ENCODE measurements at regions not wholly inside any gene's neighbourhood (a gene's known extent, or its start where the extent isn't known, plus 50 kb on each side); places are given as distances from the start of the nearest gene placed in this dataset.

GRCh38 chr16:74104022-74104421 is 192.6 kb upstream of the PSMD7 start:
- no peaks in the 10 kb centered on the region for H3F3A ChIP-seq (ENCODE audit: insufficient read depth, low read length)
- no peak overlapping the region for H3K27ac ChIP-seq (ENCODE audit: low read depth, low read length, poor library complexity, severe bottlenecking)
- no peaks in the 10 kb centered on the region for H3K27me3 ChIP-seq (ENCODE audit: insufficient read depth, low read length)
- no peaks in the 10 kb centered on the region for H3K36me3 ChIP-seq (ENCODE audit: insufficient read depth, low read length)
- H3K9me2 ChIP-seq (ENCODE audit: low read depth, low read length) = no peaks in the 10 kb centered on the region
- H3K9me3 ChIP-seq (ENCODE audit: low read length) = no peaks in the 10 kb centered on the region
- no peak overlapping the region for H3K9ac ChIP-seq (ENCODE audit: low read length)
- no peaks in the 10 kb centered on the region for H3K79me2 ChIP-seq (ENCODE audit: insufficient read depth, low read length)
- TF ChIP-seq EZH2 (IDR thresholded peaks at IDR 0.05; ENCODE audit: borderline replicate concordance, low read length) (no peak), CTCF (IDR thresholded peaks at IDR 0.05; ENCODE audit: low read length) (no peak)
- H2AFZ ChIP-seq (ENCODE audit: low read length) = no peak overlapping the region
- no peaks in the 10 kb centered on the region for H4K20me1 ChIP-seq (ENCODE audit: insufficient read depth, low read length)
- H3K4me3 ChIP-seq (ENCODE audit: low read depth, low read length, poor library complexity, severe bottlenecking) = no peak overlapping the region
- no peaks in the 10 kb centered on the region for H3K4me1 ChIP-seq (ENCODE audit: insufficient read depth, low read length, severe bottlenecking)
- H3K4me2 ChIP-seq (ENCODE audit: low read length) = no peak overlapping the region

- Histone ChIP-seq H2AFZ (ENCODE audit: low read length) (no peak overlapping the region), H3F3A (ENCODE audit: insufficient read depth, low read length) (no peaks in the 10 kb centered on the region), H3K9me2 (ENCODE audit: low read depth, low read length) (no peaks in the 10 kb centered on the region), H3K36me3 (ENCODE audit: insufficient read depth, low read length) (no peaks in the 10 kb centered on the region), H3K4me3 (ENCODE audit: low read depth, low read length, poor library complexity, severe bottlenecking) (no peak overlapping the region), H3K27me3 (ENCODE audit: insufficient read depth, low read length) (no peaks in the 10 kb centered on the region), H3K27ac (ENCODE audit: low read depth, low read length, poor library complexity, severe bottlenecking) (no peak overlapping the region), H3K9me3 (ENCODE audit: low read length) (no peaks in the 10 kb centered on the region), H3K9ac (ENCODE audit: low read length) (no peak overlapping the region), H4K20me1 (ENCODE audit: insufficient read depth, low read length) (no peaks in the 10 kb centered on the region), H3K4me2 (ENCODE audit: low read length) (no peak overlapping the region), H3K79me2 (ENCODE audit: insufficient read depth, low read length) (no peaks in the 10 kb centered on the region), H3K4me1 (ENCODE audit: insufficient read depth, low read length, severe bottlenecking) (no peaks in the 10 kb centered on the region)
- TF ChIP-seq EZH2 (IDR thresholded peaks at IDR 0.05; ENCODE audit: borderline replicate concordance, low read length) (no peak), CTCF (IDR thresholded peaks at IDR 0.05; ENCODE audit: low read length) (no peak)
Measured at GRCh38 chr16:74101379-74102137, 195.1 kb upstream of the PSMD7 start.

GRCh38 chr16:74100395-74101326 is 196.0 kb upstream of the PSMD7 start:
- no peak overlapping the region for H3K4me3 ChIP-seq (ENCODE audit: low read depth, low read length, poor library complexity, severe bottlenecking)
- H3K36me3 ChIP-seq (ENCODE audit: insufficient read depth, low read length) = no peaks in the 10 kb centered on the region
- TF ChIP-seq CTCF (IDR thresholded peaks at IDR 0.05; ENCODE audit: low read length) (no peak), EZH2 (IDR thresholded peaks at IDR 0.05; ENCODE audit: borderline replicate concordance, low read length) (no peak)
- H3K9me2 ChIP-seq (ENCODE audit: low read depth, low read length) = no peaks in the 10 kb centered on the region
- no peaks in the 10 kb centered on the region for H3K79me2 ChIP-seq (ENCODE audit: insufficient read depth, low read length)
- H2AFZ ChIP-seq (ENCODE audit: low read length) = no peak overlapping the region
- no peak overlapping the region for H3K4me2 ChIP-seq (ENCODE audit: low read length)
- H3K27ac ChIP-seq (ENCODE audit: low read depth, low read length, poor library complexity, severe bottlenecking) = no peak overlapping the region
- no peaks in the 10 kb centered on the region for H3F3A ChIP-seq (ENCODE audit: insufficient read depth, low read length)
- H3K4me1 ChIP-seq (ENCODE audit: insufficient read depth, low read length, severe bottlenecking) = no peaks in the 10 kb centered on the region
- H3K27me3 ChIP-seq (ENCODE audit: insufficient read depth, low read length) = no peaks in the 10 kb centered on the region
- H3K9ac ChIP-seq (ENCODE audit: low read length) = no peak overlapping the region
- no peaks in the 10 kb centered on the region for H4K20me1 ChIP-seq (ENCODE audit: insufficient read depth, low read length)
- H3K9me3 ChIP-seq (ENCODE audit: low read length) = no peaks in the 10 kb centered on the region
